GM19463 (cell line): ENCODE measurements at regions not wholly inside any gene's neighbourhood (a gene's known extent, or its start where the extent isn't known, plus 50 kb on each side); places are given as distances from the start of the nearest gene placed in this dataset.
"Not testable (repeated sequence)": the region's sequence is repeated elsewhere in the genome, so short reads cannot be mapped to it uniquely, and the experiment has no call there.

Experiments used
- ATAC-seq: cut with Tn5 transposase; IDR thresholded peaks from one replicate; pipeline ENCODE4 v1.9.1; 2021; ENCODE audit warnings: mild to moderate bottlenecking, moderate library complexity; ENCODE audit not compliant: unreplicated experiment

DNA sequence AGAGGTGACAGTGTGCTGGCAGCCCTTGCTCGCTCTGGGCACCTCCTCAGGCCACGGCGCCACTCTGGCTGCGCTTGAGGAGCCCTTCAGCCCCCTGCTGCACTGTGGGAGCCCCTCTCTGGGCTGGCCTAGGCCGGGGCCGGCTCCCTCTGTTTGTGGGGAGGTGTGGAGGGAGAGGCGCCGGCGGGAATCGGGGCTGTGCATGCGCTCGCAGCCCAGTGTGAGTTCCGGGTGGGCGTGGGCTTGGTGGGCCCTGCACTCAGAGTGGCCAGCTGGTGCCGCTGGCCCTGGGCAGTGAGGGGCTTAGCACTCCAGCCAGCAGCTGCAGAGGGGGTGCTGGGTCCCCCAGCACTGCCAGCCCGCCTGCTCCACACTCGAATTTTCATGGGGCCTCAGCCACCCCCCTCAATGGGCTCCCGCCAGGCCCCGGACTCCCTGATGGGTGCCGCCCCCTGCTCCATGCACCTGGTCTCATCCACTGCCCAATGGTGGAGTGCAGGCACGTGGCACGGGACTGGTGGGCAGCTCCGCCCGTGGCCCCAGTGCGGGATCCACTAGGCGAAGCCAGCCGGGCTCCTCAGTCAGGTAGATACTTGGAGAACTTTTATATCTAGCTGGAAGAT lies 96.7 kb upstream of the BET1 start:
- ATAC-seq = no peak

- ATAC-seq = no peak
Observed at GRCh38 chr7:94104301-94104700, 100.1 kb upstream of the BET1 start.

- peak; percentile 54 for ATAC-seq
Observed at GRCh38 chr7:94109556-94109955, 105.4 kb upstream of the BET1 start.

- ATAC-seq = peak; percentile 57
Observed at GRCh38 chr7:94111009-94111408, 106.9 kb upstream of the BET1 start.

DNA sequence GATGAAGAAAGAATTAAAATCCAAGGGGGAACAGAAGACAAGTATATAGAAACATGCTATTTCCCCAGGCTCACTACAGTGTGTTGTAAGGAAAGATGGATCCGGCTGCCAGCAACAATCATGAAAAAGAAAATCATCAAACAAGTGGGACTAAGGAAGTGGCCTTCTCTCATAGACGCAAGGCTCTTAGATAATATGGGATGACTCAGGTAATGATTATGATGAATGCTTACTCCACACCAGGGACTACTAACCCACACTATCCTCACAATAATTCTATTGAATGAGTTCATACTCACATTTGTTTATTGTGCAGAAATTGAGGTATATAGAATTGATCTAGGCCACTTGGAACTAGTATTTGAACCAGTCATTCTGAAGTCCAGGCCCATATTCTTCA lies 111.2 kb upstream of the BET1 start:
- ATAC-seq = no peak

DNA sequence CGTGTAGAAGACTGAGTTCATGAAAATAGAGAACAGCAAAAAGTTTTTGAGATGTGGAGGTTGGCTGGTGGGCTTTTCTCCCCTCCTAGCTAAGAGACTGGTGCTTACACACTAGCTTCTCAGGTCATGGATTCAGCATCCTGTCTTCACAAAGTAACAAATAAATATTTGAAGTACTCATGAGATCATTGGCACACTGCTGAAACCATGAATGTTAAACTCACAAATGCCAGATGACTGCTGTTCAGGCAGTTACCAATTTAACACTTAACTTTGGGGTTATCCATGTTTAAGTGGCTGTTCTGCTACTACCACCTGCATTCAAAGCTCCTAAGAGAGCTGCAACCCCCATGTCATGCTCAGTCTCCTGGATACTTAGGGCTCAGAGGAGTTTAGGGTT lies 119.0 kb upstream of the BET1 start:
- ATAC-seq = no peak

- ATAC-seq = no peak
Observed at GRCh38 chr7:94127026-94127425, 122.9 kb upstream of the BET1 start.

- no peak for ATAC-seq
Observed at GRCh38 chr7:94128072-94128471, 123.9 kb upstream of the BET1 start.

- ATAC-seq = no peak
Observed at GRCh38 chr7:94129443-94130140, 125.4 kb upstream of the BET1 start.

DNA sequence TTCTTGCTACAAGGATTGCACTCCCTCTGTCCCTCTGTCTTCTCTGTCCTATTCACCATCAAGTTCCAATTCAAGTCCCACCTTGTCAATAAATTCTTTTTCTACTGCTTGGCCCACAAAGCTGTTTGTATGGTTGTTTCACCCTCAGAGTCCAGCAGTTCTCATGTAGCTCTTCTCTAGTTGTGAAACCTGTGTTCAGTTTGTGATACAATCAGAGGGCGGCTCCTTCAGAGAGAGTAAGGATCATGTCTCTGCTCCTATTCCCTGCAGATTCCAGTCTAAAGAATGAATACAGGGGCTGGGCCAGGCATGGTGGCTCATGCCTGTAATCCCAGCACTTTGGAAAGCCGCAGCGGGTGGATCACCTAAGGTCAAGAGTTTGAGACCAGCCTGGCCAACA lies 126.6 kb upstream of the BET1 start:
- no peak for ATAC-seq

DNA sequence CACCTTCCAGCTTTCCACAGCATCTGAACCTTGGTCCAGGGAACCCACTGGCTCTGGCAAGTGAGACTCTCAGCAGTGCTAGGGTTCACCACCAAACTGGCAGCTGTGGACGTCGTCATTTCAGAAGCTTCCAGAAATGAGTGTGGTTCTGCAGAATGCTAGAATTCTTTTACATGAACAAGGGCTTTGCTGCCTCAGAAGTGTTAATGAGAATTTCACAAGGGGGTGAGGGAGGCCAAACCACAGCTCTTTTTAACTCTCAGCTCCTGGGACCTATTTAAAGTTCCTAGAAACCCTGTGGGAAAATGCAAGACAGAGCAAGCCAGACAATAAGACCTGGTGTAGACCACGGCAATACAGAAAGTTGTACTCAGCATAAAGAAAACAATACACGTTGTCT lies 129.3 kb upstream of the BET1 start:
- ATAC-seq = peak; percentile 86

DNA sequence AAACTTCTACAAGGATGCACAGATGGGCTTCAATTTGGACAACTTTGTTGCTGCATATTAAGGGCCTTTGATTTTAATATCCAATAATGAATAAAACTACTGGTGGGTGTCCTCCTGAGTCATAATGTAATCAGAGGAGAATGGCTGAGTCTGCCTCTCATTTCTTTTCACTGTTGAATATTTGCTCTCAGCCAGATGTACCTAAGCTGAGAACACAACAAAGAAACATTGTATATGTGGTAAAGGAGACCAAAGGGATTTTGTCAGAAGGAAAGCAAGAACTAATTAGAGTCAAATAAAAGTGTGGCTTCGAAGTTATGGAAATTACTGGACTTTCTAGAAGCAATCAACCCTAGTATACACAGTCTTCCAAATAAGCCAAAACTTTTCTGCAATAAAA lies 131.0 kb upstream of the BET1 start:
- ATAC-seq = no peak

GRCh38 chr7:94142281-94142680 lies 138.1 kb upstream of the BET1 start:
- no peak for ATAC-seq

DNA sequence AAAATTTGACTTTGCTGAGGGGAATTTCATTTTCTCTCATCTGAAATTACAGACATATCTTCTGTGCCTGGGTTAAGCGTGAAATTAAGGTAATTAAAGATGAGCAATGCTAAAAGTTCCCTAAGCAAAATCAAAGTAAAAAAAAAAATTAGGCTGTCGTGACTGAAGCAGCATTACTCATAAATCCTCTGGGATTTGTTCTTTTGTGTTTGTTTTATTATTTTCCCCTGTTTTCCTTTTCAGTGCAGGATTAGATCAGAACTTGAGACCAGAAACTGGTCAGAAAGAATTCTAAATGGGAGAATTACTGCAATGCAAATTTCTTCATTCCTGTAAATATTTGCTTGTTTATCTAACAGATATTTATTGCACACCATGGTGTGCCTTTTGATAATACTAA lies 141.4 kb upstream of the BET1 start:
- ATAC-seq = no peak

- no peak for ATAC-seq
Observed at GRCh38 chr7:94146408-94146807, 142.3 kb upstream of the BET1 start.

GRCh38 chr7:94149789-94150545 lies 145.8 kb upstream of the BET1 start:
- no peak for ATAC-seq

DNA sequence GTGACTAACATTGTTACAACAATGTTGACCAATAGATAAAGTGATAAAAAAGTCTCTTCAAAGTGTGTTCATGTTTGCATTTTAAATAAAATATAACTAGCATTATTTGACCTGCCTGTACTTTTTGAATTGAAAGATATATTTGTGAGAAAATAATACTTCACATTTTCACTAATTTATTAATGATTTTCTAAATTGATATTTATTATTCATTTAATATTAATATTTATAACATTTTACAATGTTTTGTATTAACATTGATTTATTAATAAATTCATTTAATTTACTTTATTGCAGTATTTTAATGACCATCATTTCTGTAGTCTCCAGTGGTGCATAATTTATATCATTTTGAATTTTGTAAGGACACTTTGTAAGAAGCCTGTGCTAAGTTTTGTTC lies 150.0 kb upstream of the BET1 start:
- no peak for ATAC-seq

DNA sequence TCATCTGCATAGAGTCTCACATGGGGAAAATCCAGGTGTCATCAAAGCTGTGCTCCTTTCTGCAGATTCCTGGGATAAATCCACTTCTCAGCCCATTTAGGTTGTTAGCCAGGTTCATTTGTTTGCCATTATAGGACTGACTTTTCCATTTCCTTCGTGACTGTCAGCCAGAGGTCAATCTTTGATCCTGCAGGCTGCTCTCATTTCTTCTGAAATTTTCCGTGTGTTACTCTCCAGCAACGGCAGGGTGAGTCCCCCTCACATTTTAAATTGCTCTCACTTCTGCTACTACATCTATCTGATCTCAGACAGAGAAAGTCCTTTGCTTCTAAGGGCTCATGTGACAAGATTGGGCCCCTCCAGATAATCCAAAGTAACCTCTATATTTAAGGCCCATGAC lies 150.7 kb upstream of the BET1 start:
- no peak for ATAC-seq

GRCh38 chr7:94157659-94158306 lies 153.6 kb upstream of the BET1 start:
- ATAC-seq = not testable (repeated sequence)

- peak; percentile 92 for ATAC-seq
Observed at GRCh38 chr7:94160719-94161435, 156.7 kb upstream of the BET1 start.

DNA sequence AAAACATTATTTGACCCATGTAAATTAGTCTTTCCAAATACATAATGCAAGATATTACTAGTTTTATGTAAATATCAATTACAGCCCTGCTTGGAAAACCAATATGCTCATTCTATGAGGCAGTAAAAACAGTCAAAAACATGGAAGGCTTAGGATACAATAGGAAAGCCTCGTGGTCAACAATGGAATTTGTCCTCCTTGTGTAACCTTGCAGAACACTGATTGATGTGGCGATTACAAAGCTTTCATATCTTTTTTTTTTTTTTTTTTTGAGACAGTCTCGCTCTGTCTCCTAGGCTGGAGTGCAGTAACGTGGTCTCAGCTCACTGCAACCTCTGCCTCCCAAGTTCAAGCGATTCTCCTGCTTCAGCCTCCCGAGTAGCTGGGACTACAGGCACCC lies 157.3 kb upstream of the BET1 start:
- ATAC-seq = no peak
